ENCODE measurements at regions not wholly inside any gene's neighbourhood (a gene's known extent, or its start where the extent isn't known, plus 50 kb on each side); places are given as distances from the start of the nearest gene placed in this dataset.
"Not testable (repeated sequence)": the region's sequence is repeated elsewhere in the genome, so short reads cannot be mapped to it uniquely, and the experiment has no call there.

GRCh38 chr5:166909926-166910325 is 1381.5 kb upstream of the WWC1 start:
- no peak for TF ChIP-seq CTCF (conservative IDR thresholded peaks at IDR 0.05; ENCODE audit: low read depth, low read length)
- no peak overlapping the region for H3K4me3 ChIP-seq (ENCODE audit: low read length)
- DNase-seq (ENCODE audit: low read depth) = no peak

GRCh38 chr5:166910995-166911394 is 1380.5 kb upstream of the WWC1 start:
- TF ChIP-seq CTCF (conservative IDR thresholded peaks at IDR 0.05; ENCODE audit: low read depth, low read length) = no peak
- no peak for DNase-seq (ENCODE audit: low read depth)
- no peak overlapping the region for H3K4me3 ChIP-seq (ENCODE audit: low read length)

GRCh38 chr5:166916021-166916420 is 1375.4 kb upstream of the WWC1 start:
- no peak for TF ChIP-seq CTCF (conservative IDR thresholded peaks at IDR 0.05; ENCODE audit: low read depth, low read length)
- DNase-seq (ENCODE audit: low read depth) = no peak

GRCh38 chr5:166926138-166926537 is 1365.3 kb upstream of the WWC1 start:
- no peak for DNase-seq (ENCODE audit: low read depth)
- H3K4me3 ChIP-seq (ENCODE audit: low read length) = no peak overlapping the region
- no peak for TF ChIP-seq CTCF (conservative IDR thresholded peaks at IDR 0.05; ENCODE audit: low read depth, low read length)

More at GRCh38 chr5:166916021-166916420, 1375.4 kb upstream of the WWC1 start:
- no peak overlapping the region for H3K4me3 ChIP-seq (ENCODE audit: low read length)

GRCh38 chr5:166926806-166927475 is 1364.5 kb upstream of the WWC1 start:
- not testable (repeated sequence) for DNase-seq (ENCODE audit: low read depth); H3K4me3 ChIP-seq (ENCODE audit: low read length)

GRCh38 chr5:166936351-166936750 is 1355.1 kb upstream of the WWC1 start:
- no peak for DNase-seq (ENCODE audit: low read depth)
- no peak overlapping the region for H3K4me3 ChIP-seq (ENCODE audit: low read length)
- no peak for TF ChIP-seq CTCF (conservative IDR thresholded peaks at IDR 0.05; ENCODE audit: low read depth, low read length)

GRCh38 chr5:166938071-166938470 is 1353.4 kb upstream of the WWC1 start:
- DNase-seq (ENCODE audit: low read depth) = no peak
- H3K4me3 ChIP-seq (ENCODE audit: low read length) = no peak overlapping the region
- no peak for TF ChIP-seq CTCF (conservative IDR thresholded peaks at IDR 0.05; ENCODE audit: low read depth, low read length)
